Upper lobe of left lung (tissue), 4 donors: ENCODE measurements at regions not wholly inside any gene's neighbourhood (a gene's known extent, or its start where the extent isn't known, plus 50 kb on each side); places are given as distances from the start of the nearest gene placed in this dataset.

ENCODE experiments used
- CTCF ChIP-seq, 6 experiments: fragments of 450-650 bp in 4 of 6; fragments of 200-600 bp in 2 of 6; sonication (generic) in 2 of 6; IDR thresholded peaks; one replicate each; pipeline ENCODE4 v1.5.1; 2016 to 2019; ENCODE audit warnings: antibody characterized with exemption in 6 of 6
- POLR2A ChIP-seq, 4 donors: fragments of 450-650 bp; IDR thresholded peaks; one replicate each; pipeline ENCODE4 v1.5.1; 2016 to 2017; ENCODE audit warnings: antibody characterized with exemption in 4 of 4, mild to moderate bottlenecking in 2 of 4
- POLR2AphosphoS5 ChIP-seq, 2 donors: sonication (generic); formaldehyde crosslinking; IDR thresholded peaks; one replicate each; pipeline ENCODE4 v1.5.1; 2017; ENCODE audit warnings: antibody characterized with exemption in 2 of 2

- TF ChIP-seq CTCF (IDR thresholded peaks at IDR 0.05) = no peak
- no peak for TF ChIP-seq POLR2AphosphoS5 (IDR thresholded peaks at IDR 0.05)
- TF ChIP-seq POLR2A (IDR thresholded peaks at IDR 0.05) = no peak
Measured at GRCh38 chr1:76729142-76729541, 138.1 kb upstream of the ST6GALNAC5 start.
